ENCODE measurements at regions not wholly inside any gene's neighbourhood (a gene's known extent, or its start where the extent isn't known, plus 50 kb on each side); places are given as distances from the start of the nearest gene placed in this dataset.

DNA sequence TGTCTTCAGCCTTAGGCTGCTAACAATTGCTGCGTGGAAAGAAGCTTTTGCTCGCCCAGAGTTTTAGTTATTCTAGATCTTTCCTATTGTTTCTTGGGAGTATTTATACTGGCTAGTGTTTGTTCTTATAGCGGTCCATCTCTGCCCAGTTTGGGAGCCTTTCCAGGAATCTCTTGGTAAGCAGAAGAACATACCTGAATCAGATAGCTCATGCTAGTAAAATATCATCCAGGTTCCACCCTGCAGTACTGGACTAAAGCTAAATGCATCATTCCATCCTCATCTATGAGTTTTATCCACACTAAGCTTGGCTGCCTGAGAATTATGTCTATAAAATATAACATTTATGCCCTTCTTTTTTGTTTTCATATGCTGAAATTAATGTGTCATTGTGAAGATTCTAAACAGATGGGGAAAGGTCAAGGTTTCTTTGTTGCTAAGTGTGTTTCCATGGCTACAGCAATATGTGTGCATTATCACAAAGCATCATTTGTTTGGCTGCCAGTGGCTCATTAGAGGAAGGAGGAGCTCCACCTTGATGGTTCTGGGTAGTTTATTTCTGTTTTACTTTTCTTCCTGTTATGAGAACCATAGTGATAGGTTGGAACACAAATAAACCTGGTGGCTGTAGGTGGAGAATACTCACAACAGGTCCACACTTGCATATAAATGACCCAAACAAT, 182.8 kb downstream of the PIK3C3 start:
- H3K4me3 ChIP-seq (ENCODE audit: low read length): no peak overlapping the region
- DNase-seq (ENCODE audit: low read depth): no peak
- no peak for TF ChIP-seq CTCF (IDR thresholded peaks at IDR 0.05; ENCODE audit: insufficient read depth, low read depth, low read length, missing control alignments)

GRCh38 chr18:42141439-42141838, 186.4 kb downstream of the PIK3C3 start:
- H3K4me3 ChIP-seq (ENCODE audit: low read length): no peak overlapping the region
- DNase-seq (ENCODE audit: low read depth): no peak
- TF ChIP-seq CTCF (IDR thresholded peaks at IDR 0.05; ENCODE audit: insufficient read depth, low read depth, low read length, missing control alignments): no peak

DNA sequence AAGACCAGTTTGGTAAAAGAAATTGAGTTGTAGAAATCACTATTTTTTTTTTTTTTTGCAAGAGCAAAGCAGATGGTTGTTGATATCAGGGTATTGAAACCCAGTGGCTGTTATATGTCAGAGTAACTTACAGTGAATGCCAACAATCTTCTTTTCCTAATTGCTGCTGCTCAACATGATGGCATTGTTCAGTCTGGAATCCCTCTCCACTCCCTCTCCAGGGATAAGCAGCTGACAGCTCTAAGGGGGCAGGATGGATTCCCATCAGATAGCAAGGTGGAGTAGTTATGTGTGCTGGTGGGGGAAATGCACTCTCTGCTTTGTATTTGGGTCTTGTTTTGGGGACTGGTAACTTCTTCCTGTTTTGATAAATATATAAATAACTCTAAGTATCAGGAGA, 200.0 kb downstream of the PIK3C3 start:
- H3K4me3 ChIP-seq (ENCODE audit: low read length): no peak overlapping the region
- DNase-seq (ENCODE audit: low read depth): no peak
- no peak for TF ChIP-seq CTCF (IDR thresholded peaks at IDR 0.05; ENCODE audit: insufficient read depth, low read depth, low read length, missing control alignments)

DNA sequence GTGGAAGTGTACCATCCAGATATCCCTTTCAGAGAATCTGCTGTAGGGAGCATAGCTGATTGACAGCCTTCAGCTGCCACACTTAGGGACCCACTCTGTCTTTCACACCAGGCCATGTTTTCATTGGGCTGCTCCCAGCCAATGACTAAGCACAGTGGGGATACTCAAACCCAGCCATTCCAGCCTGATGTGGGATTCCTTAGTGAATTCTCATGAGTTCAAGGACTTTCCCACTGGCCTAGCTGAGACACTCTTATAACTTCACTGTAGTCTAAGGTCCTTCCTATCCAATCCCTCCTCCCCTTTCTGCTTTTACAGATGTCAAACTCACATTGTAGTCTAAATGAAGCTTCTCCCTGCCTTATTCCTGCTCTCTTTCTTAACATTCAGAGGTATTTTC, 201.2 kb downstream of the PIK3C3 start:
- no peak for DNase-seq (ENCODE audit: low read depth)
- TF ChIP-seq CTCF (IDR thresholded peaks at IDR 0.05; ENCODE audit: insufficient read depth, low read depth, low read length, missing control alignments): no peak
- no peak overlapping the region for H3K4me3 ChIP-seq (ENCODE audit: low read length)

DNA sequence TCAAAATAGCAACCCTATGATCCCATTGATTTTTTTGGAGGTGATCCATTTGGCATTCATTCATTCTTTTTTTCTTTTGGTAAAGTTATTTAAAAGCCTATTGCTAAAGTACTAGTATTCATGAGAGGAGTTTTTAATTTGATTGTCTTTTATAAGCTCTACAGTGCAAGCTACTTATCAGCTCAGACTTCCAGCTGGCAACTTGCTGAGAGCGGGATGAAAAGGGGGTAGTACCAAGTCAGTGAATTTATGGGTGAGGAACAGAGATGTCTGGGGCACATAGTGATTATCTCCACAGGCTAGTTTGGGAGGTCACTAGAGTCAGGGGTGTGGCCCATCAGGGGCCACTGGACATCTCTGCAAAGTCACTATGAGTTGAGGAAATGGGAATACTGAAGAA, 202.4 kb downstream of the PIK3C3 start:
- no peak for TF ChIP-seq CTCF (IDR thresholded peaks at IDR 0.05; ENCODE audit: insufficient read depth, low read depth, low read length, missing control alignments)
- DNase-seq (ENCODE audit: low read depth): no peak
- H3K4me3 ChIP-seq (ENCODE audit: low read length): no peak overlapping the region

DNA sequence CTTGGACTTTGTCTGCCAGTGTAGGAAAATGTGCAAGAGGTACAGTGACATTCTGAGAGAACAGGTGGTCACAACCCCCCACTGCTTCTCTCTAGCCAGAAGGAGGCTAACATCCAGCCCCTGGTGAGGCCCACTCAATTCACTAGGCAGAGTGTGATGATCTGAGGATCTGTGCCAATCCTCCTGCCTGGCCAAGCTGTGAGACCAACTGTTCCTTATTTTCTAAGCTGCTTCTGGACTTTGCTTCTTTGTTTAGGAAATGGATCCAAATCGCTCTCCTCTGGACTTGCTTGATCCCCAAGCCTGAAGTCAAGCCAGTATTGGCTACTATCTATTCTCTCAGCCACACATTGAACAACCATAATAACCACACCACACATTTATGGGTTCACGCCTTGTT, 202.8 kb downstream of the PIK3C3 start:
- TF ChIP-seq CTCF (IDR thresholded peaks at IDR 0.05; ENCODE audit: insufficient read depth, low read depth, low read length, missing control alignments): no peak
- no peak for DNase-seq (ENCODE audit: low read depth)

DNA sequence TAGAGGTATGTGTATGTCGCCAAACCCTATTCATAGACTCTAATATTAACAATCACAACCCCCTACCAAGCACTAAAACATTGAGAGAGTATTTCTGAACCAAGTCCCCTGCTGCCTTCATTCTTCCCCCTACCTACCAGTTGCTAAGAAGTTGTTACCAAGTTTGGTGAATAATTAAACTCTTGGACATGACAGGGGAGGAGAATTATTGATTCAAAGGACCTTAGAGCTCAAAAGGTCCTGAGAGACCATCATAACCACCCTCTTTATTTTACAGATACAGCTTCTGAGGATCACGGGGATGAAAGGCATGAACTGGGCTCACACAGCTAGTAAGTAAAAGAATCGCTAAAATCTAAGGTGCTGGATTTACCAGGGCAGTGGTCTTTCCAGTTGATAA, 204.1 kb downstream of the PIK3C3 start:
- no peak for TF ChIP-seq CTCF (IDR thresholded peaks at IDR 0.05; ENCODE audit: insufficient read depth, low read depth, low read length, missing control alignments)
- DNase-seq (ENCODE audit: low read depth): no peak
- H3K4me3 ChIP-seq (ENCODE audit: low read length): no peak overlapping the region

More for the DNA sequence above, 202.8 kb downstream of the PIK3C3 start:
- H3K4me3 ChIP-seq (ENCODE audit: low read length): no peak overlapping the region
